PC-9 (cell line): ENCODE measurements at regions not wholly inside any gene's neighbourhood (a gene's known extent, or its start where the extent isn't known, plus 50 kb on each side); places are given as distances from the start of the nearest gene placed in this dataset.
"Not testable (repeated sequence)": the region's sequence is repeated elsewhere in the genome, so short reads cannot be mapped to it uniquely, and the experiment has no call there.

Experiments
- BruUV-seq: library from RNA; stranded (reverse); fragments of 400-500 nt; replicated peaks from 2 replicates; lab custom pipeline; 2021; lab: Mats Ljungman, UMichigan
- CTCF ChIA-PET: fragments of 300-600 bp; sonication (Branson Sonifier 250); formaldehyde crosslinking; loops from one replicate; lab custom pipeline; 2022; ENCODE audit warnings: antibody characterized with exemption; lab: Charles Lee
- POLR2A ChIA-PET: fragments of 300-600 bp; sonication (Branson Sonifier 250); formaldehyde crosslinking; loops from one replicate; lab custom pipeline; 2022; ENCODE audit warnings: antibody characterized with exemption; ENCODE audit not compliant: unreplicated experiment; lab: Charles Lee
- DNase-seq, 2 experiments: peaks; one replicate each; pipeline versions ENCODE4 v3.0.0 to v3.0.0-alpha.2; 2015 to 2022; ENCODE audit warnings: mixed read lengths in 1 of 2
- H2AFZ ChIP-seq: fragments of 200-600 bp; sonication (generic); 2 replicates; pipeline ENCODE4 v1.8.1; 2017; ENCODE audit warnings: antibody characterized with exemption
- H3F3A ChIP-seq: fragments of 200-600 bp; sonication (generic); 2 replicates; pipeline ENCODE4 v1.8.1; 2017; ENCODE audit warnings: antibody characterized with exemption, mild to moderate bottlenecking, low read depth; ENCODE audit not compliant: insufficient read depth
- H3K27ac ChIP-seq: fragments of 200-600 bp; sonication (generic); 2 replicates; pipeline ENCODE4 v1.6.1; 2016; ENCODE audit warnings: mixed run types
- H3K27me3 ChIP-seq: fragments of 200-600 bp; sonication (generic); 2 replicates; pipeline ENCODE4 v1.6.1; 2016; ENCODE audit warnings: low read depth, mixed run types; ENCODE audit not compliant: insufficient read depth
- H3K36me3 ChIP-seq: fragments of 200-600 bp; sonication (generic); 2 replicates; pipeline ENCODE4 v1.6.1; 2016; ENCODE audit warnings: low read depth, mixed run types
- H3K4me1 ChIP-seq: fragments of 200-600 bp; sonication (generic); replicated peaks from 2 replicates; pipeline ENCODE4 v1.6.1; 2016; ENCODE audit warnings: mixed run types; ENCODE audit not compliant: insufficient read depth
- H3K4me2 ChIP-seq: fragments of 200-600 bp; sonication (generic); 2 replicates; pipeline ENCODE4 v1.6.1; 2017; ENCODE audit warnings: mixed run types
- H3K4me3 ChIP-seq: fragments of 200-600 bp; sonication (generic); 2 replicates; pipeline ENCODE4 v1.6.1; 2016; ENCODE audit warnings: mixed run types
- H3K79me2 ChIP-seq: fragments of 200-600 bp; sonication (generic); 2 replicates; pipeline ENCODE4 v1.6.1; 2017; ENCODE audit warnings: low read depth, mixed run types
- H3K9me2 ChIP-seq: fragments of 200-600 bp; sonication (generic); 2 replicates; pipeline ENCODE4 v1.8.1; 2017; ENCODE audit warnings: mild to moderate bottlenecking; ENCODE audit not compliant: insufficient read depth
- H3K9me3 ChIP-seq: fragments of 200-600 bp; sonication (generic); 2 replicates; pipeline ENCODE4 v1.8.1; 2016; ENCODE audit warnings: low read depth; ENCODE audit not compliant: insufficient read depth
- H4K20me1 ChIP-seq: fragments of 200-600 bp; sonication (generic); 2 replicates; pipeline ENCODE4 v1.8.1; 2017; ENCODE audit not compliant: insufficient read depth
- CTCF ChIP-seq: fragments of 200-600 bp; sonication (generic); conservative IDR thresholded peaks from 2 replicates; pipeline ENCODE4 v1.6.1; 2017; ENCODE audit warnings: mixed run types, antibody characterized with exemption, mild to moderate bottlenecking, moderate library complexity
- EZH2 ChIP-seq: fragments of 200-600 bp; sonication (generic); IDR thresholded peaks from 2 replicates; pipeline ENCODE4 v1.8.0; 2017; ENCODE audit warnings: antibody characterized with exemption, low read depth
- intact Hi-C: fragments of 100-400 bp; cut with micrococcal nuclease; formaldehyde crosslinking; loops from one replicate; pipeline ENCODE4 v1.10.0; 2022; ENCODE audit not compliant: unreplicated experiment

- Histone ChIP-seq H3K9me2 (no peaks in the 10 kb centered on the region), H4K20me1 (no peaks in the 10 kb centered on the region), H2AFZ (no peak overlapping the region), H3K4me1 (no peaks in the 10 kb centered on the region), H3K4me3 (no peak overlapping the region), H3K36me3 (no peaks in the 10 kb centered on the region), H3F3A (no peaks in the 10 kb centered on the region), H3K27ac (no peak overlapping the region), H3K9me3 (no peaks in the 10 kb centered on the region), H3K79me2 (no peaks in the 10 kb centered on the region), H3K4me2 (no peak overlapping the region), H3K27me3 (no peaks in the 10 kb centered on the region)
- no TSS peak for BruUV-seq
- intact Hi-C loops, result no loop called here
- ChIA-PET POLR2A (no interaction called here), CTCF (no interaction called here)
- TF ChIP-seq EZH2 (no peak), CTCF (no peak)
- no peak for DNase-seq
Measured at GRCh38 chr4:75207902-75208301, 275.0 kb downstream of the PARM1 start.

- Histone ChIP-seq H2AFZ (no peak overlapping the region), H3F3A (no peaks in the 10 kb centered on the region), H4K20me1 (no peaks in the 10 kb centered on the region), H3K9me2 (no peaks in the 10 kb centered on the region), H3K4me2 (no peak overlapping the region), H3K27me3 (no peaks in the 10 kb centered on the region), H3K27ac (no peak overlapping the region), H3K4me3 (no peak overlapping the region), H3K9me3 (no peaks in the 10 kb centered on the region), H3K79me2 (no peaks in the 10 kb centered on the region), H3K36me3 (no peaks in the 10 kb centered on the region), H3K4me1 (no peaks in the 10 kb centered on the region)
- no peak for DNase-seq
- POLR2A ChIA-PET, result no interaction called here
- no TSS peak for BruUV-seq
- TF ChIP-seq EZH2, result no peak
- TF ChIP-seq CTCF, result no peak
- CTCF ChIA-PET, result no interaction called here
- intact Hi-C loops, result no loop called here
Measured at GRCh38 chr4:75195111-75195510, 262.2 kb downstream of the PARM1 start.

- no peak for DNase-seq
- no peaks in the 10 kb centered on the region for H3K36me3 ChIP-seq
Measured at GRCh38 chr4:75194180-75194579, 261.3 kb downstream of the PARM1 start.

GRCh38 chr4:75192182-75192581, 259.3 kb downstream of the PARM1 start:
- H3K27me3 ChIP-seq, H3K9me2 ChIP-seq, H3K27ac ChIP-seq, H3K79me2 ChIP-seq, H3K4me2 ChIP-seq, BruUV-seq, H3K36me3 ChIP-seq, H3F3A ChIP-seq, CTCF ChIA-PET, intact Hi-C loops, POLR2A ChIA-PET, H4K20me1 ChIP-seq, H2AFZ ChIP-seq, H3K9me3 ChIP-seq, H3K4me3 ChIP-seq, H3K4me1 ChIP-seq, DNase-seq: not testable (repeated sequence)

More at GRCh38 chr4:75194180-75194579, 261.3 kb downstream of the PARM1 start:
- intact Hi-C loops, result no loop called here
- TF ChIP-seq CTCF (no peak), EZH2 (no peak)
- no peak overlapping the region for H3K4me3 ChIP-seq
- no peaks in the 10 kb centered on the region for H3K79me2 ChIP-seq
- ChIA-PET CTCF (no interaction called here), POLR2A (no interaction called here)
- H3F3A ChIP-seq, result no peaks in the 10 kb centered on the region
- no peaks in the 10 kb centered on the region for H3K27me3 ChIP-seq
- no peak overlapping the region for H2AFZ ChIP-seq
- no peaks in the 10 kb centered on the region for H4K20me1 ChIP-seq
- no peak overlapping the region for H3K4me2 ChIP-seq
- H3K9me3 ChIP-seq, result no peaks in the 10 kb centered on the region
- H3K4me1 ChIP-seq, result no peaks in the 10 kb centered on the region
- no peaks in the 10 kb centered on the region for H3K9me2 ChIP-seq
- BruUV-seq, result no TSS peak
- no peak overlapping the region for H3K27ac ChIP-seq
